Esophagus muscularis mucosa (tissue), 4 donors: ENCODE measurements at regions not wholly inside any gene's neighbourhood (a gene's known extent, or its start where the extent isn't known, plus 50 kb on each side); places are given as distances from the start of the nearest gene placed in this dataset.

Experiments used
- EP300 ChIP-seq: sonication (generic); formaldehyde crosslinking; IDR thresholded peaks from one replicate; pipeline ENCODE4 v1.6.1; 2017; ENCODE audit warnings: antibody characterized with exemption
- POLR2AphosphoS5 ChIP-seq, 2 donors: sonication (generic); formaldehyde crosslinking; IDR thresholded peaks; one replicate each; pipeline ENCODE4 v1.6.1; 2017; ENCODE audit warnings: antibody characterized with exemption in 2 of 2
- TF ChIP-seq, protein P1 (sequence below), 3 experiments: fragments of 200-600 bp in 2 of 3; fragments of 450-650 bp in 1 of 3; sonication (generic) in 2 of 3; IDR thresholded peaks; one replicate each; pipeline ENCODE4 v1.5.1; 2017 to 2019; ENCODE audit warnings: antibody characterized with exemption in 3 of 3, mild to moderate bottlenecking in 2 of 3, moderate library complexity in 1 of 3

DNA sequence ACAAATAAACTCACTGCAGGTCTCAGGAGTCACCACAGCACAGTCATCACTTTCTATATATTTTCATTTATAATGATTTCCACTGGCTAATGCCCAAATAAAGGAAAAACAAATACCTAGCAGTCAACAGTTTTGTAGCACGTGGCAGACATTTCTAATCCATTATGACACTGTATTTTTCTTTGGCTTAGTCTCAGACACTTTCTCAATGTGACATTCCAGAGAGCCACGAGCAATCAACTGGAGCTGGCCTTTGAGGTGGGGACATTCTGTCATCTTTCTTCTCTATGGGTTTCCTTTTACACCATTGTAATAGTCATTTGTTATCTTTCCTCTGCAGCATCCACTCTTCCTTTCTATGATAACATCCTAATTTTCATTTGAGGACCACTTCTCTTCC lies 119.7 kb downstream of the WNT5A start:
- TF ChIP-seq, protein P1, sequence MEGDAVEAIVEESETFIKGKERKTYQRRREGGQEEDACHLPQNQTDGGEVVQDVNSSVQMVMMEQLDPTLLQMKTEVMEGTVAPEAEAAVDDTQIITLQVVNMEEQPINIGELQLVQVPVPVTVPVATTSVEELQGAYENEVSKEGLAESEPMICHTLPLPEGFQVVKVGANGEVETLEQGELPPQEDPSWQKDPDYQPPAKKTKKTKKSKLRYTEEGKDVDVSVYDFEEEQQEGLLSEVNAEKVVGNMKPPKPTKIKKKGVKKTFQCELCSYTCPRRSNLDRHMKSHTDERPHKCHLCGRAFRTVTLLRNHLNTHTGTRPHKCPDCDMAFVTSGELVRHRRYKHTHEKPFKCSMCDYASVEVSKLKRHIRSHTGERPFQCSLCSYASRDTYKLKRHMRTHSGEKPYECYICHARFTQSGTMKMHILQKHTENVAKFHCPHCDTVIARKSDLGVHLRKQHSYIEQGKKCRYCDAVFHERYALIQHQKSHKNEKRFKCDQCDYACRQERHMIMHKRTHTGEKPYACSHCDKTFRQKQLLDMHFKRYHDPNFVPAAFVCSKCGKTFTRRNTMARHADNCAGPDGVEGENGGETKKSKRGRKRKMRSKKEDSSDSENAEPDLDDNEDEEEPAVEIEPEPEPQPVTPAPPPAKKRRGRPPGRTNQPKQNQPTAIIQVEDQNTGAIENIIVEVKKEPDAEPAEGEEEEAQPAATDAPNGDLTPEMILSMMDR (IDR thresholded peaks at IDR 0.05) = no peak
- TF ChIP-seq EP300 (no peak), POLR2AphosphoS5 (IDR thresholded peaks at IDR 0.05) (no peak)
